Body of pancreas (tissue), 4 donors: ENCODE measurements at regions not wholly inside any gene's neighbourhood (a gene's known extent, or its start where the extent isn't known, plus 50 kb on each side); places are given as distances from the start of the nearest gene placed in this dataset.

Experiments used
- ATAC-seq: fragments of 150-250 bp; one replicate; pipeline ENCODE4 v1.9.1; 2016
- DNase-seq, 4 donors: peaks; one replicate each; pipeline ENCODE4 v3.0.0-alpha.2; 2019
- H3K27ac ChIP-seq, 4 donors: fragments of 200-600 bp; sonication (generic); 1 replicate in 3 of 4; 2 replicates in 1 of 4; pipeline versions ENCODE4 v1.5.1 to v1.6.1; 2016 to 2019; ENCODE audit warnings: mild to moderate bottlenecking in 1 of 4, mixed read lengths in 1 of 4, moderate library complexity in 1 of 4
- H3K27me3 ChIP-seq, 2 donors: fragments of 200-600 bp; sonication (generic); one replicate each; pipeline ENCODE4 v1.6.0; 2016; ENCODE audit warnings: mild to moderate bottlenecking in 1 of 2
- H3K36me3 ChIP-seq, 2 donors: fragments of 200-600 bp; sonication (generic); replicated peaks in 1 of 2; 2 replicates each; pipeline ENCODE4 v1.5.1; 2016; ENCODE audit warnings: low read depth in 2 of 2; ENCODE audit not compliant: insufficient read depth in 1 of 2
- H3K4me1 ChIP-seq: fragments of 200-600 bp; sonication (generic); one replicate; pipeline ENCODE4 v1.6.0; 2016
- H3K4me3 ChIP-seq, 2 donors: fragments of 200-600 bp; sonication (generic); 1 replicate in 1 of 2; 2 replicates in 1 of 2; pipeline ENCODE4 v1.5.1; 2016 to 2019
- H3K9me3 ChIP-seq, 3 donors: fragments of 200-600 bp; sonication (generic); 1 replicate in 2 of 3; 2 replicates in 1 of 3; pipeline ENCODE4 v1.5.1; 2016
- CTCF ChIP-seq, 7 experiments: fragments of 450-650 bp in 4 of 7; fragments of 200-600 bp in 3 of 7; sonication (generic) in 3 of 7; IDR thresholded peaks; one replicate each; pipeline ENCODE4 v1.5.1; 2016 to 2019; ENCODE audit warnings: antibody characterized with exemption in 7 of 7
- POLR2A ChIP-seq, 3 donors: fragments of 450-650 bp; IDR thresholded peaks; one replicate each; pipeline ENCODE4 v1.6.1; 2016; ENCODE audit warnings: antibody characterized with exemption in 3 of 3, mild to moderate bottlenecking in 2 of 3
- WGBS, 2 donors: methylation state at CpG; one replicate each; pipeline ENCODE4 v1.1.5; 2017; 5-methylcytosine and 5-hydroxymethylcytosine counted together
- intact Hi-C: fragments of 100-400 bp; cut with DNase I; formaldehyde crosslinking; loops from one replicate; pipeline ENCODE4 v1.15.1; 2023

GRCh38 chr3:28575746-28576613, 227.4 kb upstream of the AZI2 start:
- H3K36me3 ChIP-seq: no peaks in the 10 kb centered on the region
- DNase-seq (peak; percentile 7 to 32 (median 22)), ATAC-seq (peak; percentile 63)
- no peaks in the 10 kb centered on the region for H3K9me3 ChIP-seq
- intact Hi-C loops: no loop called here
- no peak overlapping the region for H3K27ac ChIP-seq
- peaks cover 20% of the 10 kb centered on the region for H3K4me1 ChIP-seq
- WGBS, 2 donors: 0 to 1% methylated on average over 11 to 74 of the region's 75 CpGs
- H3K4me3 ChIP-seq: peak overlapping the region in 1 of 2 donors; percentile 60
- TF ChIP-seq CTCF (IDR thresholded peaks at IDR 0.05) (no peak), POLR2A (IDR thresholded peaks at IDR 0.05) (no peak)
- H3K27me3 ChIP-seq: peaks cover 0 to 16% of the 10 kb centered on the region in 2 donors

GRCh38 chr3:28576614-28577200, 228.1 kb upstream of the AZI2 start:
- intact Hi-C loops: no loop called here
- peaks cover 0 to 16% of the 10 kb centered on the region in 2 donors for H3K27me3 ChIP-seq
- no peak overlapping the region for H3K27ac ChIP-seq
- TF ChIP-seq CTCF (IDR thresholded peaks at IDR 0.05) (no peak), POLR2A (IDR thresholded peaks at IDR 0.05) (no peak)
- ATAC-seq (no peak), DNase-seq (no peak)
- no peak overlapping the region for H3K4me3 ChIP-seq
- no peaks in the 10 kb centered on the region for H3K36me3 ChIP-seq
- H3K9me3 ChIP-seq: no peaks in the 10 kb centered on the region
- WGBS, 2 donors: 12 to 23% methylated on average over 8 of the region's 8 CpGs
- peaks cover 20% of the 10 kb centered on the region for H3K4me1 ChIP-seq

GRCh38 chr3:28577941-28578500, 229.4 kb upstream of the AZI2 start:
- no peaks in the 10 kb centered on the region for H3K9me3 ChIP-seq
- DNase-seq: no peak
- intact Hi-C loops: no loop called here
- peaks cover 20% of the 10 kb centered on the region for H3K4me1 ChIP-seq
- no peak overlapping the region for H3K4me3 ChIP-seq
- peaks cover 0 to 16% of the 10 kb centered on the region in 2 donors for H3K27me3 ChIP-seq
- ATAC-seq: no peak
- H3K27ac ChIP-seq: no peak overlapping the region
- no peaks in the 10 kb centered on the region for H3K36me3 ChIP-seq
- TF ChIP-seq CTCF (IDR thresholded peaks at IDR 0.05): no peak
- TF ChIP-seq POLR2A (IDR thresholded peaks at IDR 0.05): no peak
- WGBS, 2 donors: 57 to 65% methylated on average over 3 of the region's 3 CpGs

GRCh38 chr3:28586325-28586724, 237.7 kb upstream of the AZI2 start:
- Histone ChIP-seq H3K27me3 (no peaks in the 10 kb centered on the region), H3K36me3 (no peaks in the 10 kb centered on the region), H3K4me1 (no peaks in the 10 kb centered on the region), H3K4me3 (no peak overlapping the region), H3K9me3 (no peaks in the 10 kb centered on the region), H3K27ac (no peak overlapping the region)
- intact Hi-C loops: no loop called here
- no peak for TF ChIP-seq POLR2A (IDR thresholded peaks at IDR 0.05)
- no peak for ATAC-seq
- DNase-seq: no peak

GRCh38 chr3:28587723-28588122, 239.1 kb upstream of the AZI2 start:
- ATAC-seq (no peak), DNase-seq (no peak)
- Histone ChIP-seq H3K4me3 (no peak overlapping the region), H3K9me3 (no peaks in the 10 kb centered on the region), H3K27me3 (no peaks in the 10 kb centered on the region), H3K36me3 (no peaks in the 10 kb centered on the region), H3K4me1 (no peaks in the 10 kb centered on the region), H3K27ac (no peak overlapping the region)
- WGBS, 2 donors: 84 to 89% methylated on average over 3 of the region's 3 CpGs
- TF ChIP-seq CTCF (IDR thresholded peaks at IDR 0.05): no peak
- TF ChIP-seq POLR2A (IDR thresholded peaks at IDR 0.05): no peak
- intact Hi-C loops: no loop called here
